Osteocyte (in vitro differentiated cells): ENCODE measurements at regions not wholly inside any gene's neighbourhood (a gene's known extent, or its start where the extent isn't known, plus 50 kb on each side); places are given as distances from the start of the nearest gene placed in this dataset.

ENCODE experiments used
- DNase-seq: peaks from one replicate; pipeline ENCODE4 v3.0.0; 2021; ENCODE audit warnings: mixed read lengths; ENCODE audit not compliant: unreplicated experiment; ENCODE audit errors: extremely low spot score
- H3K27ac Mint-ChIP-seq: one replicate; pipeline ENCODE4 v1.8.0; 2021; ENCODE audit warnings: mild to moderate bottlenecking, mixed read lengths; ENCODE audit not compliant: unreplicated experiment
- H3K27me3 Mint-ChIP-seq: one replicate; pipeline ENCODE4 v1.8.0; 2021; ENCODE audit warnings: mixed read lengths; ENCODE audit not compliant: unreplicated experiment
- H3K36me3 Mint-ChIP-seq: one replicate; pipeline ENCODE4 v1.8.0; 2021; ENCODE audit warnings: mixed read lengths; ENCODE audit not compliant: unreplicated experiment
- H3K4me1 Mint-ChIP-seq: one replicate; pipeline ENCODE4 v1.8.0; 2021; ENCODE audit warnings: mixed read lengths; ENCODE audit not compliant: unreplicated experiment
- H3K4me3 Mint-ChIP-seq: one replicate; pipeline ENCODE4 v1.8.0; 2021; ENCODE audit warnings: mild to moderate bottlenecking, moderate library complexity, mixed read lengths; ENCODE audit not compliant: unreplicated experiment
- H3K9me3 Mint-ChIP-seq: one replicate; pipeline ENCODE4 v1.8.0; 2021; ENCODE audit warnings: mixed read lengths; ENCODE audit not compliant: unreplicated experiment
- TF ChIP-seq, protein P1 (sequence below): fragments of 200-600 bp; sonication (generic); IDR thresholded peaks from 2 replicates; pipeline ENCODE4 v1.5.0; 2021; ENCODE audit warnings: antibody characterized with exemption, mild to moderate bottlenecking, moderate library complexity

DNA sequence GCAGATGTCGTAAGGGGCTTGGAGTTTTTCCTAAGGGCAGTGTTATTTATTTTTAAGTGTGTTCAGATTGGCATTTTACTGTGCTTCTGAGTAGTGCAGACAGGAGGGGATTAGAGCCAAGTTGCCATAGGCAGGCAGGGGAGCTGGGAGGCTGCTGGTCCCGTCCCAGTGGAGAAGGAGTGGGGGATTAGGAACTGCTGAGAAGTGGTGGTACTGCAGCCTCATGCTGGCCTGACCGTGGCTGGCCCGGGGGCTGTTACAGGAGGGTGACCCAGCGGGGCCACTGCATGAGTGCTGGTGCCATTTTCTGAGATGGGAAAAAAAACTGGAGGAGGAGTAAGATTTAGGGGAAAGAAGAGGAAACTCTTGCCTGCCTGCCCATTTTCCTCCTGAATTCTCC, 52.3 kb upstream of the DLK1 start:
- Mint-ChIP-seq H3K27ac (no peak overlapping the region), H3K4me1 (peaks cover 57% of the 10 kb centered on the region), H3K27me3 (peaks cover 6% of the 10 kb centered on the region), H3K9me3 (no peaks in the 10 kb centered on the region), H3K4me3 (no peak overlapping the region), H3K36me3 (no peaks in the 10 kb centered on the region)
- TF ChIP-seq, protein P1, sequence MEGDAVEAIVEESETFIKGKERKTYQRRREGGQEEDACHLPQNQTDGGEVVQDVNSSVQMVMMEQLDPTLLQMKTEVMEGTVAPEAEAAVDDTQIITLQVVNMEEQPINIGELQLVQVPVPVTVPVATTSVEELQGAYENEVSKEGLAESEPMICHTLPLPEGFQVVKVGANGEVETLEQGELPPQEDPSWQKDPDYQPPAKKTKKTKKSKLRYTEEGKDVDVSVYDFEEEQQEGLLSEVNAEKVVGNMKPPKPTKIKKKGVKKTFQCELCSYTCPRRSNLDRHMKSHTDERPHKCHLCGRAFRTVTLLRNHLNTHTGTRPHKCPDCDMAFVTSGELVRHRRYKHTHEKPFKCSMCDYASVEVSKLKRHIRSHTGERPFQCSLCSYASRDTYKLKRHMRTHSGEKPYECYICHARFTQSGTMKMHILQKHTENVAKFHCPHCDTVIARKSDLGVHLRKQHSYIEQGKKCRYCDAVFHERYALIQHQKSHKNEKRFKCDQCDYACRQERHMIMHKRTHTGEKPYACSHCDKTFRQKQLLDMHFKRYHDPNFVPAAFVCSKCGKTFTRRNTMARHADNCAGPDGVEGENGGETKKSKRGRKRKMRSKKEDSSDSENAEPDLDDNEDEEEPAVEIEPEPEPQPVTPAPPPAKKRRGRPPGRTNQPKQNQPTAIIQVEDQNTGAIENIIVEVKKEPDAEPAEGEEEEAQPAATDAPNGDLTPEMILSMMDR, result no peak
- DNase-seq, result no peak

DNA sequence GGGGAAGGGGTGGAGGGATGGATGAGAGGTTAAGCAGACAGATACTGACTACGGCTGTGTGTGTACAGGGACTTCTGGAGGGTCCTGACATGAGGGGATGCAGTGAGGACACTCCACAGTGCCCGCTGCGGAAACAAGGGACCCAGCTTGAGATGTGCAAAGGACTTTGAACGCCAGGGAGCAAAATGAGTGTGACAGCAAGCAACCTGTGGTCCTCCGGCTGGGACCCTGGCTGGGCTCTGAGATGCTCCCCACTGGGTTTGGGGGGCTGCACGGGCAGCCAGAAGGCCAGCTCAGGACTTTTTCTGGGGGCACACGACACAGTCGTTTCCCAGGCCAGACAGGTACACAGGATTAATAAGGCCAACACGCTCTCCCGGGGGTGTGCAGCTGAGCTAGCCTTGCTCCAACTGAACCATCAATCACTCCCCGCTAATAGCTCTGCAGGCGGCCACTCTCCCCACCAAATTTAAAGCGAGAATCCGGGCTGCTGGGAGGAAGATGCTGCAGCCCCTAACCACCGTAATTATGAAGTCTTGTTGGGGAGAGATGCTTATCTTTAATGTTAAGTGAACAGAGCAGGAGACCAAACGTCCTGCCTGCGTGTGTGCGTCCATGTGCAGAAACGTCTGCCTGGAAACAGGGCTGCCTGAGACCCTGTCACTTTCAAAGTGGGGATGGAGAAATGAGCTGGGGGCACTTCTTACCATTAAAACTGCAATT, 51.6 kb upstream of the DLK1 start:
- no peak for DNase-seq
- Mint-ChIP-seq H3K4me1 (peaks cover 63% of the 10 kb centered on the region), H3K9me3 (no peaks in the 10 kb centered on the region), H3K27ac (peak overlapping the region; percentile 95), H3K27me3 (peaks cover 6% of the 10 kb centered on the region), H3K4me3 (no peak overlapping the region), H3K36me3 (no peaks in the 10 kb centered on the region)
- TF ChIP-seq, protein P1, result no peak

- DNase-seq, result no peak
- Mint-ChIP-seq H3K4me3 (peak overlapping the region; percentile 36), H3K27me3 (peaks cover 6% of the 10 kb centered on the region), H3K9me3 (no peaks in the 10 kb centered on the region), H3K36me3 (no peaks in the 10 kb centered on the region), H3K27ac (peak overlapping the region; percentile 95), H3K4me1 (peaks cover 73% of the 10 kb centered on the region)
- TF ChIP-seq, protein P1, result no peak
Observed at GRCh38 chr14:100675699-100676684, 50.7 kb upstream of the DLK1 start.
